B cell (primary cell): ENCODE measurements at regions not wholly inside any gene's neighbourhood (a gene's known extent, or its start where the extent isn't known, plus 50 kb on each side); places are given as distances from the start of the nearest gene placed in this dataset.

Experiments
- ATAC-seq: fragments of 200-7000 bp; cut with Tn5 transposase; one replicate; pipeline ENCODE4 v1.10.0; 2021; ENCODE audit warnings: low read depth, mild to moderate bottlenecking, moderate number of reproducible peaks, moderate library complexity
- CTCF ChIA-PET: fragments of 350-600 bp; sonication (Branson Sonifier 250); formaldehyde crosslinking; loops from one replicate; lab custom pipeline; 2021; ENCODE audit warnings: antibody characterized with exemption, inconsistent platforms; lab: Charles Lee
- POLR2A ChIA-PET: fragments of 350-600 bp; sonication (Branson Sonifier 250); formaldehyde crosslinking; loops from one replicate; lab custom pipeline; 2021; ENCODE audit warnings: antibody characterized with exemption; lab: Charles Lee
- DNase-seq: peaks from one replicate; pipeline ENCODE4 v3.0.0; 2013
- H2AFZ ChIP-seq: 2 replicates; pipeline ENCODE4 v1.6.1; 2012; ENCODE audit warnings: mild to moderate bottlenecking, low read depth, low read length; ENCODE audit not compliant: insufficient read depth, poor library complexity, severe bottlenecking
- H3K27ac ChIP-seq, 2 donors: 1 replicate in 1 of 2; 2 replicates in 1 of 2; pipeline ENCODE4 v1.5.1; 2012 to 2013; ENCODE audit warnings: low read length in 2 of 2, mild to moderate bottlenecking in 2 of 2, moderate library complexity in 1 of 2
- H3K27me3 ChIP-seq, 4 experiments: fragments of 200-600 bp in 1 of 4; sonication (generic) in 1 of 4; replicated peaks in 1 of 4; 1 replicate in 2 of 4; 2 replicates in 2 of 4; pipeline versions ENCODE4 v1.6.1 to v1.7.0; 2013 to 2016; ENCODE audit warnings: low read length in 3 of 4, mild to moderate bottlenecking in 2 of 4, mixed read lengths in 1 of 4, moderate library complexity in 1 of 4; ENCODE audit not compliant: insufficient read depth in 4 of 4, control insufficient read depth in 3 of 4; ENCODE audit errors: control extremely low read depth in 1 of 4
- H3K36me3 ChIP-seq, 2 experiments: replicated peaks in 1 of 2; 1 replicate in 1 of 2; 2 replicates in 1 of 2; pipeline versions ENCODE4 v1.6.1 to v1.7.1; 2013; ENCODE audit warnings: low read length in 1 of 2; ENCODE audit not compliant: insufficient read depth in 2 of 2, control insufficient read depth in 1 of 2; ENCODE audit errors: control extremely low read depth in 1 of 2, extremely low read depth in 1 of 2
- H3K4me1 ChIP-seq, 2 donors: fragments of 200-600 bp in 1 of 2; sonication (generic) in 1 of 2; 1 replicate in 1 of 2; 2 replicates in 1 of 2; pipeline versions ENCODE4 v1.5.1 to v1.6.1; 2013 to 2017; ENCODE audit warnings: low read length in 2 of 2; ENCODE audit not compliant: control insufficient read depth in 2 of 2, insufficient read depth in 2 of 2
- H3K4me2 ChIP-seq: replicated peaks from 2 replicates; pipeline ENCODE3; 2012; ENCODE audit warnings: mild to moderate bottlenecking, low read depth, low read length; ENCODE audit not compliant: poor library complexity, severe bottlenecking
- H3K4me3 ChIP-seq, 5 experiments: fragments of 200-600 bp in 1 of 5; sonication (generic) in 1 of 5; 1 replicate in 3 of 5; 2 replicates in 2 of 5; pipeline versions ENCODE4 v1.5.1 to v1.7.0; 2011 to 2016; ENCODE audit warnings: low read length in 4 of 5, mild to moderate bottlenecking in 4 of 5, low read depth in 2 of 5, control low read depth in 1 of 5, moderate library complexity in 1 of 5; ENCODE audit not compliant: insufficient read depth in 1 of 5; ENCODE audit errors: control extremely low read depth in 1 of 5, extremely low read depth in 1 of 5
- H3K79me2 ChIP-seq: fragments of 200-600 bp; sonication (generic); one replicate; pipeline ENCODE4 v1.6.0; 2016; ENCODE audit warnings: low read length; ENCODE audit not compliant: control insufficient read depth, insufficient read depth
- H3K9ac ChIP-seq: fragments of 200-600 bp; sonication (generic); 2 replicates; pipeline ENCODE4 v1.6.1; 2017; ENCODE audit warnings: mild to moderate bottlenecking, low read length, moderate library complexity
- H3K9me3 ChIP-seq, 3 donors: one replicate each; pipeline versions ENCODE4 v1.6.1 to v1.7.1; 2013; ENCODE audit warnings: low read length in 2 of 3; ENCODE audit not compliant: control insufficient read depth in 2 of 3, insufficient read depth in 1 of 3; ENCODE audit errors: control extremely low read depth in 1 of 3
- H4K20me1 ChIP-seq: 2 replicates; pipeline ENCODE4 v1.6.0; 2012; ENCODE audit warnings: mild to moderate bottlenecking, low read length; ENCODE audit not compliant: insufficient read depth, control insufficient read depth, poor library complexity, severe bottlenecking
- H3K27ac Mint-ChIP-seq: one replicate; pipeline ENCODE4 v1.8.0; 2021; ENCODE audit warnings: mixed read lengths
- H3K27me3 Mint-ChIP-seq: one replicate; pipeline ENCODE4 v1.8.0; 2021; ENCODE audit warnings: mixed read lengths
- H3K4me1 Mint-ChIP-seq: one replicate; pipeline ENCODE4 v1.8.0; 2021; ENCODE audit warnings: mixed read lengths
- H3K4me3 Mint-ChIP-seq: one replicate; pipeline ENCODE4 v1.8.0; 2021; ENCODE audit warnings: mixed read lengths
- H3K9me3 Mint-ChIP-seq: one replicate; pipeline ENCODE4 v1.8.0; 2022; ENCODE audit warnings: mixed read lengths; ENCODE audit not compliant: insufficient read depth
- CTCF ChIP-seq: fragments of 200-600 bp; IDR thresholded peaks from one replicate; pipeline ENCODE4 v1.8.0; 2022; ENCODE audit warnings: antibody characterized with exemption, mild to moderate bottlenecking
- EZH2 ChIP-seq: IDR thresholded peaks from 2 replicates; pipeline ENCODE4 v1.6.1; 2012; ENCODE audit warnings: borderline replicate concordance, low read depth, mild to moderate bottlenecking, moderate library complexity, low read length; ENCODE audit not compliant: insufficient read depth, poor library complexity, severe bottlenecking
- whole genome bisulfite sequencing: methylation state at CpG from one replicate; pipeline ENCODE4 v1.1.5; 2013; ENCODE audit warnings: missing lambda C conversion rate; ENCODE audit not compliant: insufficient coverage; 5-methylcytosine and 5-hydroxymethylcytosine counted together
- intact Hi-C: fragments of 100-400 bp; cut with micrococcal nuclease; formaldehyde crosslinking; loops from one replicate; pipeline ENCODE4 v1.10.0; 2022

GRCh38 chr3:732326-732928, 360.4 kb upstream of the CNTN6 start:
- H3K27me3 Mint-ChIP-seq = no peaks in the 10 kb centered on the region
- H3K9me3 Mint-ChIP-seq = no peaks in the 10 kb centered on the region
- no peak overlapping the region for H3K27ac Mint-ChIP-seq
- H3K79me2 ChIP-seq = no peaks in the 10 kb centered on the region
- H3K27ac ChIP-seq = no peak overlapping the region
- DNase-seq (no peak), ATAC-seq (no peak)
- H2AFZ ChIP-seq = no peak overlapping the region
- H3K27me3 ChIP-seq = no peaks in the 10 kb centered on the region
- intact Hi-C loops = no loop called here
- no peak overlapping the region for H3K4me3 Mint-ChIP-seq
- no peaks in the 10 kb centered on the region for H3K4me1 Mint-ChIP-seq
- H3K9ac ChIP-seq = no peak overlapping the region
- H3K4me3 ChIP-seq = no peak overlapping the region
- ChIA-PET CTCF (no interaction called here), POLR2A (no interaction called here)
- WGBS = no CpG with 5 or more reads among the region's 3 CpGs
- H3K4me1 ChIP-seq = no peaks in the 10 kb centered on the region
- TF ChIP-seq EZH2 = no peak
- TF ChIP-seq CTCF = no peak
- peaks cover 0 to 3% (median 0%) of the 10 kb centered on the region in 3 donors for H3K9me3 ChIP-seq
- no peaks in the 10 kb centered on the region for H4K20me1 ChIP-seq
- H3K4me2 ChIP-seq = no peak overlapping the region
- H3K36me3 ChIP-seq = no peaks in the 10 kb centered on the region

DNA sequence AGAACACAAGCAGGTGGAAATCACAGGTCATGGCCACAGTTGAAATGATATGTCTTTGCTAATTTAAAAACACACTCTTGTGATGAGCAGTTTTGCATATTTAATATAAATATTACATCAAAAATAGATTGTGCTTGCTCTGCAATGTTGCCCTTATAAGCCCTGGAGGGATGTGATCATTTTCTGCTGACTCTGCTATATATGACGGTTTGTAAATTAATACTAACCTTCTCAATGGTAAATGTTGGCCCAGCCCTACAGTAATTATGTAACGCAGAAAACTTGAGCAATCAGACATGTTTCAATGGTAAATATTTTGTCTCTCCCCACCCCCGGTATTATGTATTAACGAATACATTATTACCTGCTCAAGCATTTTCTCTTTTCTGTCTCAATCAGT, 359.5 kb upstream of the CNTN6 start:
- Mint-ChIP-seq H3K27ac (no peak overlapping the region), H3K4me1 (no peaks in the 10 kb centered on the region), H3K27me3 (no peaks in the 10 kb centered on the region), H3K4me3 (no peak overlapping the region), H3K9me3 (no peaks in the 10 kb centered on the region)
- Histone ChIP-seq H3K4me2 (no peak overlapping the region), H4K20me1 (no peaks in the 10 kb centered on the region), H3K27me3 (no peaks in the 10 kb centered on the region), H3K9me3 (peaks cover 0 to 3% (median 0%) of the 10 kb centered on the region in 3 donors), H3K4me1 (no peaks in the 10 kb centered on the region), H3K79me2 (no peaks in the 10 kb centered on the region), H3K9ac (no peak overlapping the region), H3K36me3 (no peaks in the 10 kb centered on the region), H2AFZ (no peak overlapping the region), H3K27ac (no peak overlapping the region), H3K4me3 (no peak overlapping the region)
- CTCF ChIA-PET = no interaction called here
- POLR2A ChIA-PET = no interaction called here
- WGBS = 100% methylated on average over 1 of the region's 4 CpGs
- no peak for DNase-seq
- ATAC-seq = no peak
- no peak for TF ChIP-seq CTCF
- no peak for TF ChIP-seq EZH2
- intact Hi-C loops = no loop called here
